Right cardiac atrium (tissue), 5 donors: ENCODE measurements at regions not wholly inside any gene's neighbourhood (a gene's known extent, or its start where the extent isn't known, plus 50 kb on each side); places are given as distances from the start of the nearest gene placed in this dataset.
A peak's percentile ranks its signal among the peaks of the same experiment; 100 is the strongest.
"Not testable (repeated sequence)": the region's sequence is repeated elsewhere in the genome, so short reads cannot be mapped to it uniquely, and the experiment has no call there.

ENCODE experiments used
- ATAC-seq, 2 donors: fragments of 200-7000 bp; cut with Tn5 transposase; one replicate each; pipeline versions ENCODE4 v1.8.0 to v1.9.1; 2020; ENCODE audit warnings: moderate library complexity in 2 of 2, mild to moderate bottlenecking in 1 of 2
- DNase-seq, 3 donors: peaks; one replicate each; pipeline ENCODE4 v3.0.0-alpha.2; 2020
- H3K27ac ChIP-seq: one replicate; pipeline ENCODE4 v1.5.1; 2013; ENCODE audit warnings: mild to moderate bottlenecking, low read length, control low read depth, moderate library complexity
- H3K27me3 ChIP-seq: one replicate; pipeline ENCODE4 v1.6.1; 2013; ENCODE audit not compliant: control insufficient read depth, insufficient read depth
- H3K4me1 ChIP-seq: one replicate; pipeline ENCODE4 v1.6.1; 2013; ENCODE audit warnings: low read length; ENCODE audit not compliant: control insufficient read depth, insufficient read depth
- H3K4me3 ChIP-seq: one replicate; pipeline ENCODE4 v1.5.1; 2013; ENCODE audit warnings: low read length, control low read depth
- H3K9me3 ChIP-seq: one replicate; pipeline ENCODE4 v1.6.1; 2013; ENCODE audit warnings: low read length; ENCODE audit not compliant: control insufficient read depth
- WGBS: extraction: QIAGEN DNeasy Blood & Tissue Kit; methylation state at CpG from one replicate; pipeline ENCODE4 v1.1.7; 2013; 5-methylcytosine and 5-hydroxymethylcytosine counted together
- intact Hi-C, 4 donors: fragments of 100-400 bp; cut with DNase I; formaldehyde crosslinking; loops; one replicate each; pipeline versions ENCODE4 v1.11.0 to v1.14.0; 2022 to 2023
- donor health status: healthy with polysubstance abuse.
- donor health status: DM: no; HTN: yes; CAD: no.
- donor health status: DM: no; HTN: no; CAD: no.
- donor health status: DM: no; HTN: yes; CAD: no; lungs with severe emphysema.
- donor health status: DM: yes; HTN: yes; CAD: no.

DNA sequence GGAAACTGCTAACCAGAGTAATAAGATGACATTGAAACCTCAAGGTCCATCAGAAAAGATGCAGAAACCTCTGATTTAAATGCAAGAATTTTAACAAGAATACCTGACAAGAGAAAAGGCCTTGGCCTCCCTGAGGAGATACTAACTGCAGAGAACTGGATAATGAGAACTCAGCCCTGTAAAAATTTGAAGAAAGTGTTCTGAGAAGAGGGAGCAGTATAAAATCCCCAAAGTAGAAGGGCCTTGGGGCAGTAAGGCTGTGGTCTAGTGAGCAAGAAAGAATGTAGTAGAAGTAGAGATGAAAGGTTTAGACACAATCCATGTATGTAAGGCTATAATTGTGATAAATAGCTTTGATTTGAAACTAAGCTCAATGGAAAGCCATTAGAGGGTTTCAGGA lies 394.1 kb downstream of the ZBBX start:
- Histone ChIP-seq H3K9me3 (no peaks in the 10 kb centered on the region), H3K27ac (no peak overlapping the region), H3K27me3 (no peaks in the 10 kb centered on the region), H3K4me3 (no peak overlapping the region), H3K4me1 (no peaks in the 10 kb centered on the region)
- DNase-seq: no peak
- intact Hi-C loops: no loop called here
- no peak for ATAC-seq

DNA sequence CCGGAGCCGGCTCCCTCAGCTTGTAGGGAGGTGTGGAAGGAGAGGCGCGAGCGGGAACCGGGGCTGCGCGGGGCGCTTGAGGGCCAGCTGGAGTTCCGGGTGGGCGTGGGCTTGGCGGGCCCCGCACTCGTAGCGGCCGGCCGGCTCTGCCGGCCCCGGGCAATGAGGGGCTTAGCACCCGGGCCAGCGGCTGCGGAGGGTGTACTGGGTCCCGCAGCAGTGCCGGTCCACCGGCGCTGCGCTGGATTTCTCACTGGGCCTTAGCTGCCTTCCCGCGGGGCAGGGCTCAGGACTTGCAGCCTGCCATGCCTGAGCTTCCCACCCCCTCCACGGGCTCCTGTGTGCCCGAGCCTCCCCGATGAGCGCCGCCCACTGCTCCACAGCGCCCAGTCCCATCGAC lies 404.3 kb downstream of the ZBBX start:
- ATAC-seq: not testable (repeated sequence)
- 91% methylated on average over 36 of the region's 36 CpGs for WGBS

DNA sequence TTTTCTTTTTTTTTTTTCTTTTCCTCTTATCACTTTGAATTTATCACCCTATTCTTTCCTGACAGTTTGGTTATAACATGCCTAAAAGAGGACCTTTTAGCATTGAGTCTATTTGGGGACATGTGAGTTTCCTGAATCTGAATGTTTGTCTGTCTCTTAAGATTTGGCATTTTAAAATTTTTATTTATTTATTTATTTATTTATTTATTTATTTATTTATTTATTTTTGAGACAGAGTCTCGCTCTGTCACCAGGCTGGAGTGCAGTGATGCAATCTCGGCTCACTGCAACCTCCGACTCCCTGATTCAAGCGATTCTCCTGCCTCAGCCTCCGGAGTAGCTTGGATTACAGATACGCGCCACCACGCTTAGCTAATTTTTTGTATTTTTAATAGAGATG lies 412.4 kb downstream of the ZBBX start:
- H3K27ac ChIP-seq, H3K9me3 ChIP-seq, intact Hi-C loops, DNase-seq, ATAC-seq, H3K4me3 ChIP-seq, H3K4me1 ChIP-seq, H3K27me3 ChIP-seq: not testable (repeated sequence)
- 93% methylated on average over 8 of the region's 8 CpGs for WGBS

More for the DNA sequence above, 404.3 kb downstream of the ZBBX start:
- H3K9me3 ChIP-seq, H3K27ac ChIP-seq, H3K4me3 ChIP-seq, H3K27me3 ChIP-seq, intact Hi-C loops, H3K4me1 ChIP-seq: not testable (repeated sequence)
- peak in 1 of 3 donors; percentile 28 for DNase-seq

DNA sequence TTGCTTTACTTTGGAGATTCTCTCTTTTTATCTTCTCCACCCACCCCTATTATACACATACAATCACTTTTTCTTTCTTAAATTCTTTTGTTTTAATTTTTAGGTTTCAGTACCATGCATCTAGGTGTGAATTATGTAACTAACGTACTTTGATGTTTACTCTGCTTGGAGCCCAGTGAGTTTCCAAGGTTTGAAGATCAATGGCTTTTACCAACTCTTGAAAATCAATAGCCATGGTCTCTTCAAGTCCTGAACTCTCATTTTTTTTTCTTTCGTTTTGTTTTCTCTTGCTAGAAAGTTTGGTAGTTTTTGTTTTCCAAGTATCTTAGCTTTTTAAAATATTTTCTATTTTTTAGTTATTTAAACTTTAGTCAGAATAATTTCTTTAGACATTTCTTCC lies 417.2 kb downstream of the ZBBX start:
- DNase-seq (no peak), ATAC-seq (no peak)
- intact Hi-C loops: no loop called here
- no peaks in the 10 kb centered on the region for H3K4me1 ChIP-seq
- no peaks in the 10 kb centered on the region for H3K27me3 ChIP-seq
- H3K27ac ChIP-seq: no peak overlapping the region
- no peaks in the 10 kb centered on the region for H3K9me3 ChIP-seq
- WGBS: 70% methylated on average over 2 of the region's 2 CpGs
- H3K4me3 ChIP-seq: no peak overlapping the region

DNA sequence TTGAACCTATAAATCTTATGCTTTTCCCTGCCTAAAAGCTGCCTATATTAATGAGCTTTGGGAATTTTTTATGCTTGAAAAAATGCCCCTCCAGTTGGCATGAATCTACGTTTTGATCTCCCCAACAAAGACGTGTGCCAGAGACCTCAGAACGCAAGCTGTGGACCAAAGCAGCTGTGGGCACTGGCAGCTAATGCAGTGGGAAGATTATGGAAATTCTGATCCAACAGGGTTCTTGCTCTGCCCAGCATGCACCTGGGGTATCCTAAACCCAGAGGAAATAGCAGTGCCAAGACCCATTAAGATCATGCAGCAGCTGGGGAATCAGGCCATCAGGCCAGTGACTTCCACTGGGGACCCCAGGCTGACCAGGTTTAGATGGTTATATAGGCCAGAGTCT lies 423.0 kb downstream of the ZBBX start:
- Histone ChIP-seq H3K9me3 (peaks cover 2% of the 10 kb centered on the region), H3K4me1 (no peaks in the 10 kb centered on the region), H3K4me3 (no peak overlapping the region), H3K27ac (no peak overlapping the region), H3K27me3 (no peaks in the 10 kb centered on the region)
- intact Hi-C loops: no loop called here
- ATAC-seq (no peak), DNase-seq (no peak)
- WGBS: 79% methylated on average over 3 of the region's 3 CpGs

DNA sequence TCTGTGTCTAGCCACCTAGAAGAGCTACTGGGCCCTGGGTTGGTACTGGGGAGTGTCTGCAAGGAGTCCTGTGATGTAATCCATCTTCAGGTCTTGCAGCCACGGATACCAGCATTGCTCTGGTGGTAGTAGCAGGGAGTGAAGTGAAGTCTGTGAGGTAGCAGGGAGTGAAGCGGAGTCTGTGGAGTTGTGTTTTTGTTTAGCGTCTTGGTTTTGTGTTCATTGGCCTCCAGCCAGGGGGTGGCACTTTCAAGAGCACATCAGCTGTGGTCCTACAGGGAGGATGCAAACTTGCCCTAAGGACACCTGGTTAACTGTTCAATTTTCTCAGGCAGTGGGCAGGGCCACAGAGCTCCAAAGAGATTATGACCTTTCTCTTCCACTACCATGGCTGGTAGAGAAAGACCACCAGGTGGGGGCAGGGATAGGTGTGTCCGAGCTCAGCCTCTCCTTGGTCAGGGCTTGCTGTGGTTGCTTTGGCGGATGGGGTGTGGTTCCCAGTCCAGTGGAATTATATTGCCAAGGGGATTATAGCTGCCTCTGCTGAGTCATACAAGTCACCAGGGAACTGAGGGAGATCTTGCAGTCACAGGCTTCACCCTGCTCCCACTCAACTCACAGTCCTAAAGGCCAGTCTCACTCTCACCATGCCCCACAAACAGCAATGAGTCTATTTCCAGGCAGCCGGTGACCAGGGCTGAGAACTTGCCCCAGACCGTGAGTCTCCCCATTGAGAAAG lies 424.7 kb downstream of the ZBBX start:
- Histone ChIP-seq H3K27ac (no peak overlapping the region), H3K4me1 (no peaks in the 10 kb centered on the region), H3K9me3 (peaks cover 2% of the 10 kb centered on the region), H3K4me3 (no peak overlapping the region), H3K27me3 (no peaks in the 10 kb centered on the region)
- DNase-seq: no peak
- 87% methylated on average over 7 of the region's 7 CpGs for WGBS
- intact Hi-C loops: no loop called here
- ATAC-seq: no peak

DNA sequence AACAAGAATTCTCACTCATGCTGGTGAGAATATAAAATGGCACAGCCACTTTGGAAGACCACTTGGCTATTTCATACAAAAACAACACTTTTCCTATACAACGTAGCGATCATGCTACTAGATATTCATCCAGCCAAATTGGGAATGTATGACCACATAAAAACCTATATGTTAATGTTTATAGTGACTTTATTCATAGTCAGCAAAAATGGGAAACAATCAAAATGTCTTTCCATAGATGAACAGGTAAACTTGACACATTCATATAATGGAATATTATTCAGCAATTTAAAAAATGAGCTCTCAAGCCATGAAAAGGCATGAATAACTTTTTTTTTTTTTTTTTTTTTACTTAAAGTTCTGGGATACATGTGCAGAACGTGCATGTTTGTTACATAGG lies 445.2 kb downstream of the ZBBX start:
- Histone ChIP-seq H3K4me1 (no peaks in the 10 kb centered on the region), H3K9me3 (no peaks in the 10 kb centered on the region), H3K27me3 (no peaks in the 10 kb centered on the region), H3K27ac (no peak overlapping the region), H3K4me3 (no peak overlapping the region)
- ATAC-seq (no peak), DNase-seq (no peak)
- 93% methylated on average over 3 of the region's 3 CpGs for WGBS
- intact Hi-C loops: no loop called here

DNA sequence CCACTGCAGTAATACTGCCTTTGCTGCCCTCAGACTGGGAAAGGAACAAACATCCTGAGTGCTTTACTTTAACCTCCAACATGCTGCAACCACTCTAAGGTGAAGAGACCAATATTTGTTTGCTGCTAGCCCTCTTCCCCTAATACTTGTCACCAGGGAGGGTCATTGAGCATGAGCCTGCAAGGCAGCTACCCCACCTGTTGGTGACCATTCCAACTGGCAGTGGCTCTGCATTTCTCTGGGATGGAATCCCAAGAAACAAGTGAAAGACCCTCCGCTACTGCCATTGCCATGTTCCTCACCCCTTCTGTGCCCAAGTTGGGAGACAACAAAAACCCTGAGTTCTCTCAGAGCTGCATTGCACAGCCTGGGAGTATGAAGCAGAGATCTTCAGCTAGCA lies 462.7 kb downstream of the ZBBX start:
- H3K27me3 ChIP-seq: no peaks in the 10 kb centered on the region
- no peaks in the 10 kb centered on the region for H3K9me3 ChIP-seq
- DNase-seq (no peak), ATAC-seq (no peak)
- intact Hi-C loops: no loop called here
- H3K27ac ChIP-seq: no peak overlapping the region
- 92% methylated on average over 1 of the region's 1 CpG for WGBS
- no peak overlapping the region for H3K4me3 ChIP-seq
- H3K4me1 ChIP-seq: no peaks in the 10 kb centered on the region

DNA sequence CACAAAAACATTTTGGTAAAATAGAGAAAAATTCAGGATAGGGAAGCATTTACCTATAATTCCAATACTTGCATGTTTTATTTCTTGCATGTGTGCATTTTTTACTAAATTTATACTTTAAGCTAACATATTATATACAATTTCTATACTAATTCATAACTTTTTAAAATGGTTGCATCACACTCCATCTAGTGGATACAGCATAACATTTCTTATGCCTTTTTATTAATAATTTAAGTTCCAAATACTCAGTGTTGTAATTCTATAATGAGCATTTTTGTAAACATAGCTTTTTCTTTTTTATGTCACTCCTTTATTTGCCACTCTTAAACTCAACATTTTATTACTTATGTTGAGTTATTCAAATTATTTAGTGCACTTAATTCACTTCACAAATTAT lies 477.7 kb downstream of the ZBBX start:
- H3K27ac ChIP-seq: no peak overlapping the region
- DNase-seq: no peak
- intact Hi-C loops: no loop called here
- no peak for ATAC-seq
- no peak overlapping the region for H3K4me3 ChIP-seq
- H3K27me3 ChIP-seq: no peaks in the 10 kb centered on the region
- no peaks in the 10 kb centered on the region for H3K9me3 ChIP-seq
- no peaks in the 10 kb centered on the region for H3K4me1 ChIP-seq

DNA sequence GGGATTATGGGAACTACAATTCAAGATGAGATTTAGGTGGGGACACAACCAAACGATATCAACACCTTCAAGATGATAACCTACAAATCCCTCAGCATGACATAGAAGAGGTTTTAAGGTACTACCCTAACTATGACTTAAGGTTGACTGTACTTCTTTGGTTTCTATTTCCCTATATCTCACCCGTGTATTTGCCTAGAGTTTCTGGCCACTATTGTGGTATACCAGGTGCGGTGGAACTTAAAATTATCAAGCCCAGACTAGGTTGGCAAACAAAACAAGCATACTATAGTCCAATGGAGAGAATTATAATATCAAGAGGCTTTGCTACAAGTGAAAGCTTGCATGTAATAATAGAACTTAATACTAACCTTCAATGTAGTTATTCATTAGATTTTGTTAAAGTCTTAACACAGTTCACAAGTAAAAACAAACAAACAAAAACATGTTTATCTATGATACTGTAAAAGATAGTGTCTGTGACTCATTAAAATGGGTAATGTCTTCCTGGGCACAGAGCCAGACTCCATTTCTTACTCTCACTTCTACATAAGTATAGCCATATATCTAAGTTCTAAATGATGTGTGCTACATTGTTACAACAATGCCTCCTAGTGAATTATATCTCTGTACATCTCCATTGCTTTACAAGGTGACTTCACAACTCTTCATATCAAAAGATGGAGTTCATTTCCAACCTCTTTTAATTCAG lies 479.1 kb downstream of the ZBBX start:
- no peak overlapping the region for H3K27ac ChIP-seq
- 86% methylated on average over 3 of the region's 3 CpGs for WGBS
- H3K4me3 ChIP-seq: no peak overlapping the region
- no peaks in the 10 kb centered on the region for H3K4me1 ChIP-seq
- ATAC-seq (no peak), DNase-seq (no peak)
- no peaks in the 10 kb centered on the region for H3K27me3 ChIP-seq
- intact Hi-C loops: no loop called here
- H3K9me3 ChIP-seq: no peaks in the 10 kb centered on the region

DNA sequence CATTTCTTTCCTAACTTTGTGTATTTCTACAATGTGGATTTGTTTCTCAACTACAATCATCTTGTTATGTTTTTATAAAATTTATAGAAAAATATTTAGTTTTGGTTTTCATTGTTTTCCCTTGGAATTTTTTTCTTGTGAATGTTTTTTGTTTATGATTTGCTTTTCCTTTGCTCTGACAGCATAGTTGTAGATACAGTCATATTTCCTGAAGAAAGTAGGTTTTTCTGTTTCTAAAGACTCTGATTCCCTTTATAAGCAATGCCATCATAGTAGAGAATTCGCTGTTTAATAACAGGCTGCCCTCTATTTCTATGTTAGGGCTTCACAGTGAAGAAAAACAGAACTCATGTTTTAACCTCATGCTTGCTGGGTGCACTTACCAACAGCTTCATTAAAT lies 482.3 kb downstream of the ZBBX start:
- Histone ChIP-seq H3K4me3 (no peak overlapping the region), H3K27ac (no peak overlapping the region), H3K27me3 (no peaks in the 10 kb centered on the region), H3K9me3 (no peaks in the 10 kb centered on the region), H3K4me1 (no peaks in the 10 kb centered on the region)
- intact Hi-C loops: no loop called here
- 59% methylated on average over 1 of the region's 1 CpG for WGBS
- no peak for DNase-seq
- no peak for ATAC-seq
